HepG2 (cell line): ENCODE measurements at regions not wholly inside any gene's neighbourhood (a gene's known extent, or its start where the extent isn't known, plus 50 kb on each side); places are given as distances from the start of the nearest gene placed in this dataset.

Experiments
- ATAC-seq: fragments of 200-7000 bp; cut with Tn5 transposase; 3 replicates; pipeline ENCODE4 v1.9.1; 2020; ENCODE audit warnings: mild to moderate bottlenecking, moderate library complexity
- BruUV-seq: library from RNA; stranded (reverse); fragments of 400-500 nt; replicated peaks from 2 replicates; lab custom pipeline; 2021; lab: Mats Ljungman, UMichigan
- CTCF ChIA-PET: fragments of 300-600 bp; formaldehyde crosslinking; extraction: SDS; loops from one replicate; lab custom pipeline; 2021; ENCODE audit warnings: low total read pairs, inconsistent platforms, low intra/inter-chr PET ratio; lab: Yijun Ruan, JAX
- POLR2A ChIA-PET: fragments of 350-600 bp; sonication (Branson Sonifier 250); formaldehyde crosslinking; loops from one replicate; lab custom pipeline; 2020; ENCODE audit warnings: antibody characterized with exemption, inconsistent platforms; lab: Yijun Ruan, JAX
- DNase-seq: peaks from one replicate; pipeline ENCODE4 v3.0.0-alpha.2; 2015; ENCODE audit warnings: low spot score
- FAIRE-seq: peaks from 3 replicates; lab custom pipeline; 2011; peaks lifted over from hg19 to GRCh38; lab: Jason Lieb, UNC
- H2AFZ ChIP-seq: one replicate; pipeline ENCODE4 v1.6.1; 2011; ENCODE audit warnings: low read length, inconsistent platforms
- H3K27ac ChIP-seq: fragments of 300-600 bp; 3 replicates; pipeline ENCODE4 v1.8.0; 2011; ENCODE audit warnings: mixed run types, mild to moderate bottlenecking, mixed read lengths, low read length, inconsistent platforms; ENCODE audit not compliant: insufficient read depth; ENCODE audit errors: extremely low read length
- H3K27me3 ChIP-seq, 2 experiments: fragments of 200-600 bp in 1 of 2; 2 replicates in 1 of 2; 3 replicates in 1 of 2; pipeline versions ENCODE4 v1.6.0 to v1.8.0; 2011; ENCODE audit warnings: low read length in 2 of 2, mild to moderate bottlenecking in 2 of 2, moderate library complexity in 2 of 2, inconsistent platforms in 1 of 2; ENCODE audit not compliant: insufficient read depth in 2 of 2, control insufficient read depth in 1 of 2
- H3K36me3 ChIP-seq, 2 experiments: fragments of 200-600 bp in 1 of 2; replicated peaks in 1 of 2; 2 replicates in 1 of 2; 3 replicates in 1 of 2; pipeline versions ENCODE4 v1.5.1 to v1.8.0; 2011; ENCODE audit warnings: low read length in 2 of 2, inconsistent platforms in 1 of 2; ENCODE audit not compliant: insufficient read depth in 2 of 2, control insufficient read depth in 1 of 2
- H3K4me1 ChIP-seq: 2 replicates; pipeline ENCODE4 v1.5.1; 2012; ENCODE audit warnings: low read length, inconsistent platforms; ENCODE audit not compliant: insufficient read depth
- H3K4me2 ChIP-seq: 2 replicates; pipeline ENCODE4 v1.6.0; 2011; ENCODE audit warnings: low read depth, low read length, inconsistent platforms
- H3K4me3 ChIP-seq, 3 experiments: fragments of 200-600 bp in 1 of 3; sonication (generic), shearing (Covaris generic) in 1 of 3; replicated peaks in 1 of 3; 2 replicates each; pipeline ENCODE4 v1.5.1; 2011 to 2016; ENCODE audit warnings: low read length in 3 of 3, inconsistent platforms in 2 of 3, low read depth in 2 of 3, mild to moderate bottlenecking in 2 of 3, control low read depth in 1 of 3, mixed read lengths in 1 of 3; ENCODE audit not compliant: insufficient read depth in 1 of 3
- H3K79me2 ChIP-seq: one replicate; pipeline ENCODE4 v1.6.1; 2011; ENCODE audit warnings: low read length, inconsistent platforms; ENCODE audit not compliant: insufficient read depth
- H3K9ac ChIP-seq: 2 replicates; pipeline ENCODE4 v1.6.0; 2011; ENCODE audit warnings: mild to moderate bottlenecking, low read depth, low read length, inconsistent platforms; ENCODE audit not compliant: insufficient read depth
- H3K9me3 ChIP-seq: 2 replicates; pipeline ENCODE4 v1.5.1; 2012; ENCODE audit warnings: mild to moderate bottlenecking, low read length
- H4K20me1 ChIP-seq: 2 replicates; pipeline ENCODE4 v1.6.0; 2011; ENCODE audit warnings: inconsistent platforms, mild to moderate bottlenecking, low read length, moderate library complexity; ENCODE audit not compliant: insufficient read depth
- GLMP ChIP-seq: sonication (generic); formaldehyde crosslinking; IDR thresholded peaks from 2 replicates; pipeline ENCODE4 v1.9.0; 2021; ENCODE audit warnings: missing genetic modification reagents, mild to moderate bottlenecking, borderline replicate concordance
- GMEB2 ChIP-seq: IDR thresholded peaks from 2 replicates; pipeline ENCODE4 v1.6.1; 2016; ENCODE audit warnings: missing biosample characterization, missing genetic modification reagents, low read depth
- KLF9 ChIP-seq: IDR thresholded peaks from 2 replicates; pipeline ENCODE4 v1.6.1; 2016; ENCODE audit warnings: low read depth
- TOE1 ChIP-seq: sonication (generic); formaldehyde crosslinking; IDR thresholded peaks from 2 replicates; pipeline ENCODE4 v1.4.0; 2020; ENCODE audit warnings: mild to moderate bottlenecking, missing genetic modification reagents
- WIZ ChIP-seq: sonication (generic); formaldehyde crosslinking; IDR thresholded peaks from 2 replicates; pipeline ENCODE4 v1.5.1; 2020; ENCODE audit warnings: mild to moderate bottlenecking, missing genetic modification reagents
- ZFP1 ChIP-seq: IDR thresholded peaks from 2 replicates; pipeline ENCODE4 v1.6.1; 2016
- ZNF205 ChIP-seq: IDR thresholded peaks from 2 replicates; pipeline ENCODE4 v1.6.1; 2018; ENCODE audit warnings: missing biosample characterization, missing genetic modification reagents
- ZNF256 ChIP-seq: sonication (generic); formaldehyde crosslinking; conservative IDR thresholded peaks from 2 replicates; pipeline ENCODE4 v1.4.0; 2020; ENCODE audit warnings: missing genetic modification reagents
- ZNF484 ChIP-seq: sonication (generic); formaldehyde crosslinking; IDR thresholded peaks from 2 replicates; pipeline ENCODE4 v1.5.1; 2020; ENCODE audit warnings: mild to moderate bottlenecking, low read depth, missing genetic modification reagents, borderline replicate concordance
- ZNF572 ChIP-seq: sonication (generic); formaldehyde crosslinking; IDR thresholded peaks from 2 replicates; pipeline ENCODE4 v1.5.1; 2020; ENCODE audit warnings: mild to moderate bottlenecking, missing genetic modification reagents
- ZNF629 ChIP-seq: sonication (generic); formaldehyde crosslinking; conservative IDR thresholded peaks from 2 replicates; pipeline ENCODE4 v1.5.0; 2020; ENCODE audit warnings: missing genetic modification reagents
- ZNF7 ChIP-seq: IDR thresholded peaks from 2 replicates; pipeline ENCODE4 v1.6.1; 2016; ENCODE audit warnings: missing biosample characterization, missing genetic modification reagents
- ZSCAN25 ChIP-seq: sonication (generic); formaldehyde crosslinking; IDR thresholded peaks from 2 replicates; pipeline ENCODE4 v1.8.0; 2022; ENCODE audit warnings: mild to moderate bottlenecking, missing genetic modification reagents
- WGBS: methylation state at CpG from one replicate; pipeline ENCODE4 v1.1.6; 2017; ENCODE audit warnings: low lambda C conversion rate; 5-methylcytosine and 5-hydroxymethylcytosine counted together
- in situ Hi-C: cut with HindIII; loops from 2 replicates; pipeline ENCODE4 v1.10.0; 2017; ENCODE audit warnings: low pct_unique_long_range_greater_than_20kb; ENCODE audit not compliant: extremely low pct_ligation_motif_present
- intact Hi-C: fragments of 100-400 bp; cut with micrococcal nuclease; formaldehyde crosslinking; loops from one replicate; pipeline ENCODE4 v1.10.0; 2022; ENCODE audit not compliant: unreplicated experiment
- TF ChIP-seq, protein P1 (sequence below): sonication (generic); formaldehyde crosslinking; IDR thresholded peaks from 2 replicates; pipeline ENCODE4 v1.4.0; 2020; ENCODE audit warnings: missing genetic modification reagents

DNA sequence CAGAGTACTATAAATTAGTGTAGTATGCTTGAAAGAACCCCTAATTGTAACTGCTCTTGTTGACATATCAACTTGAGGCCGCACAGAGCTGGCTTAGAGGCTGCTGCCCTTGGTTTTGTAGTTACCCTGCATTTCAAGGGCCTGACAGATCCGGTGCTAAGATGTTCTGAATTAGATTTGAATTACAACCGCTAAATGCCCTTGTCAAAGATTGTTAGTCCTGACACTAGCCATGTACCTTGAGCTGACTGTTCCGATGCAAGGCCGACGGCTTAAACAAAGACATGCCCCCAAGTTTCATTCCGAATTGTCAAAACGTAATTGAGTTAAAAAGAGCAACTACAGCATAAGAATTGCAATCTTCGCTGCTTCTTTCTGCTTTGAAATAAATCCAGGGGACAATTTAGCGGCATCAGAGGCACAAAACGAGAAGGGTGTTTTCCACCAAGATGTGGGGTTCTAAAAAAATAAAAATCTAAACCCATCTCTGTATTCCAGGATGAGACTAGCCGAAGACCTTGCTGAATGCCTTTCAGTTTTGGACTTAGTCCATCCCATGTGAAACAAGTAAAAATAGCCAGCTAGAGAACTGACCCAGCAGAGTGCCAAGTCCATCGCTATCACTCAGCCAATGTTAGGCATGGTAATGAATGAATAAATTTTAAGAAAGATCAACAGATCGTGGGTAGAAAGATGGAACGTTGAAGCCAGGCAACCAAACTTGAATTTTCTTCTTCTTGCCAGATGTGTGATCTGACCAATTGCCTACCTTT lies 148.7 kb downstream of the DICER1 start (continued):
- TF ChIP-seq TOE1 (CRISPR knock-in tag) (no peak), ZFP1 (no peak), ZNF7 (CRISPR knock-in tag) (no peak), GMEB2 (CRISPR knock-in tag) (no peak), WIZ (CRISPR knock-in tag) (no peak), ZNF572 (no peak), ZSCAN25 (CRISPR knock-in tag) (no peak)

GRCh38 chr14:95007921-95008320 lies 149.4 kb downstream of the DICER1 start:
- no peak overlapping the region for H3K4me3 ChIP-seq
- H2AFZ ChIP-seq: no peak overlapping the region
- H3K9me3 ChIP-seq: no peaks in the 10 kb centered on the region
- CTCF ChIA-PET: no interaction called here
- no peaks in the 10 kb centered on the region for H3K36me3 ChIP-seq
- peaks cover 5 to 53% of the 10 kb centered on the region in 2 experiments for H3K27me3 ChIP-seq
- H3K79me2 ChIP-seq: no peaks in the 10 kb centered on the region
- H3K27ac ChIP-seq: no peak overlapping the region
- H4K20me1 ChIP-seq: no peaks in the 10 kb centered on the region
- no peak for FAIRE-seq
- no TSS peak for BruUV-seq
- no peak for DNase-seq
- no peaks in the 10 kb centered on the region for H3K4me1 ChIP-seq
- POLR2A ChIA-PET: no interaction called here
- no peak overlapping the region for H3K4me2 ChIP-seq
- intact Hi-C loops: no loop called here
- no peak for TF ChIP-seq ZNF484 (CRISPR knock-in tag)
- no peak for TF ChIP-seq ZNF256 (CRISPR knock-in tag)
- TF ChIP-seq KLF9 (CRISPR knock-in tag): no peak
- TF ChIP-seq ZNF205 (CRISPR knock-in tag): no peak
- TF ChIP-seq, protein P1, sequence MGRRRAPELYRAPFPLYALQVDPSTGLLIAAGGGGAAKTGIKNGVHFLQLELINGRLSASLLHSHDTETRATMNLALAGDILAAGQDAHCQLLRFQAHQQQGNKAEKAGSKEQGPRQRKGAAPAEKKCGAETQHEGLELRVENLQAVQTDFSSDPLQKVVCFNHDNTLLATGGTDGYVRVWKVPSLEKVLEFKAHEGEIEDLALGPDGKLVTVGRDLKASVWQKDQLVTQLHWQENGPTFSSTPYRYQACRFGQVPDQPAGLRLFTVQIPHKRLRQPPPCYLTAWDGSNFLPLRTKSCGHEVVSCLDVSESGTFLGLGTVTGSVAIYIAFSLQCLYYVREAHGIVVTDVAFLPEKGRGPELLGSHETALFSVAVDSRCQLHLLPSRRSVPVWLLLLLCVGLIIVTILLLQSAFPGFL: no peak
- TF ChIP-seq GLMP (CRISPR knock-in tag): no peak
- no peak for TF ChIP-seq ZNF629 (CRISPR knock-in tag)
- WGBS: 49% methylated on average over 7 of the region's 7 CpGs
- H3K9ac ChIP-seq: no peak overlapping the region
- ATAC-seq: no peak
- in situ Hi-C loops: no loop called here
